ENCODE measurements at regions not wholly inside any gene's neighbourhood (a gene's known extent, or its start where the extent isn't known, plus 50 kb on each side); places are given as distances from the start of the nearest gene placed in this dataset.

DNA sequence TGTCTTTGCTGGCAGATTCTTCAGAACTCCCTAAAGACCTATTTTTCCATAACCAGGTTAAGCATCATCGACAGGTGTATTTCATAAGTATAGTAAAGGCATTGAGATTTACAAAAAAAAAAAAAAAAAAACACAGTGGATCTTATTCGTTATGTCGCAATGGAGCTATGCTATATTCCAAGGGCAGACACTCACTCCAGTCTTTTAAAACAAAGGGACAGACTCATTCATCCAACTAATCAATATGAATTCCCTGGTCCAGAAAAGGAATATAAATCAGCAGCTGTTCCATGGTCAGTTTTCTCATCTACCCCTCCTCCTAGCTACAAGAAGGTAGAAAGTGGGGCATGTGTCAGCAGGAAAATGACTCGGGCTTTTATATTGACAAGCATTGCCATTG lies 97.7 kb upstream of the MON1B start:
- TF ChIP-seq ZNF274 (IDR thresholded peaks at IDR 0.05; ENCODE audit: low read depth, low read length), result no peak
- no peak for TF ChIP-seq YY1 (IDR thresholded peaks at IDR 0.05; ENCODE audit: insufficient read depth, insufficient read length)
- TF ChIP-seq SUZ12 (IDR thresholded peaks at IDR 0.05; ENCODE audit: extremely low read depth, insufficient read depth, insufficient read length), result no peak
